ENCODE measurements at regions not wholly inside any gene's neighbourhood (a gene's known extent, or its start where the extent isn't known, plus 50 kb on each side); places are given as distances from the start of the nearest gene placed in this dataset.

- peaks cover 8% of the 10 kb centered on the region for H3K4me1 Mint-ChIP-seq
These were observed 459.0 kb downstream of the BCL11A start for GRCh38 chr2:60094450-60094929.

GRCh38 chr2:60092781-60093180 lies 460.7 kb downstream of the BCL11A start:
- TF ChIP-seq CTCF (IDR thresholded peaks at IDR 0.05; ENCODE audit: unreplicated experiment) = no peak
- Mint-ChIP-seq H3K27ac (no peak overlapping the region), H3K4me1 (peaks cover 8% of the 10 kb centered on the region), H3K4me3 (no peak overlapping the region), H3K27me3 (ENCODE audit: low read depth) (no peaks in the 10 kb centered on the region), H3K9me3 (no peaks in the 10 kb centered on the region), H3K36me3 (no peaks in the 10 kb centered on the region)
- no peak for DNase-seq (ENCODE audit: low spot score in 2 of 2, unreplicated experiment in 2 of 2)

More at GRCh38 chr2:60094450-60094929, 459.0 kb downstream of the BCL11A start:
- Mint-ChIP-seq H3K27ac (no peak overlapping the region), H3K4me3 (no peak overlapping the region), H3K36me3 (no peaks in the 10 kb centered on the region), H3K27me3 (ENCODE audit: low read depth) (no peaks in the 10 kb centered on the region), H3K9me3 (no peaks in the 10 kb centered on the region)
- TF ChIP-seq CTCF (IDR thresholded peaks at IDR 0.05; ENCODE audit: unreplicated experiment) = no peak
- no peak for DNase-seq (ENCODE audit: low spot score in 2 of 2, unreplicated experiment in 2 of 2)

GRCh38 chr2:60091894-60092293 lies 461.6 kb downstream of the BCL11A start:
- Mint-ChIP-seq H3K27ac (no peak overlapping the region), H3K4me1 (peaks cover 8% of the 10 kb centered on the region), H3K27me3 (ENCODE audit: low read depth) (no peaks in the 10 kb centered on the region), H3K4me3 (no peak overlapping the region), H3K36me3 (no peaks in the 10 kb centered on the region), H3K9me3 (no peaks in the 10 kb centered on the region)
- no peak for TF ChIP-seq CTCF (IDR thresholded peaks at IDR 0.05; ENCODE audit: unreplicated experiment)
- DNase-seq (ENCODE audit: low spot score in 2 of 2, unreplicated experiment in 2 of 2) = no peak

GRCh38 chr2:60091266-60091665 lies 462.2 kb downstream of the BCL11A start:
- Mint-ChIP-seq H3K36me3 (no peaks in the 10 kb centered on the region), H3K9me3 (no peaks in the 10 kb centered on the region), H3K4me3 (no peak overlapping the region), H3K27me3 (ENCODE audit: low read depth) (no peaks in the 10 kb centered on the region), H3K4me1 (peaks cover 8% of the 10 kb centered on the region), H3K27ac (no peak overlapping the region)
- TF ChIP-seq CTCF (IDR thresholded peaks at IDR 0.05; ENCODE audit: unreplicated experiment) = no peak
- DNase-seq (ENCODE audit: low spot score in 2 of 2, unreplicated experiment in 2 of 2) = no peak

- H3K4me3 Mint-ChIP-seq = no peak overlapping the region
- no peak for TF ChIP-seq CTCF (IDR thresholded peaks at IDR 0.05; ENCODE audit: unreplicated experiment)
- H3K4me1 Mint-ChIP-seq = no peaks in the 10 kb centered on the region
- no peak for DNase-seq (ENCODE audit: low spot score in 2 of 2, unreplicated experiment in 2 of 2)
- H3K27ac Mint-ChIP-seq = no peak overlapping the region
- H3K36me3 Mint-ChIP-seq = no peaks in the 10 kb centered on the region
- no peaks in the 10 kb centered on the region for H3K27me3 Mint-ChIP-seq (ENCODE audit: low read depth)
- peaks cover 5% of the 10 kb centered on the region for H3K9me3 Mint-ChIP-seq
These were observed 473.9 kb downstream of the BCL11A start for GRCh38 chr2:60079562-60079961.

- Mint-ChIP-seq H3K4me3 (no peak overlapping the region), H3K36me3 (no peaks in the 10 kb centered on the region), H3K27ac (no peak overlapping the region), H3K4me1 (peaks cover 15% of the 10 kb centered on the region), H3K9me3 (no peaks in the 10 kb centered on the region), H3K27me3 (ENCODE audit: low read depth) (no peaks in the 10 kb centered on the region)
- TF ChIP-seq CTCF (IDR thresholded peaks at IDR 0.05; ENCODE audit: unreplicated experiment) = no peak
- no peak for DNase-seq (ENCODE audit: low spot score in 2 of 2, unreplicated experiment in 2 of 2)
These were observed 478.4 kb downstream of the BCL11A start for GRCh38 chr2:60075048-60075447.

Data from mesothelial cell of epicardium (in vitro differentiated cells).